Calu3 (cell line): ENCODE measurements at regions not wholly inside any gene's neighbourhood (a gene's known extent, or its start where the extent isn't known, plus 50 kb on each side); places are given as distances from the start of the nearest gene placed in this dataset.
"Not testable (repeated sequence)": the region's sequence is repeated elsewhere in the genome, so short reads cannot be mapped to it uniquely, and the experiment has no call there.

Experiments
- BruUV-seq: library from RNA; stranded (reverse); fragments of 400-500 nt; replicated peaks from 2 replicates; lab custom pipeline; 2021; lab: Mats Ljungman, UMichigan
- CTCF ChIA-PET: fragments of 300-600 bp; sonication (Branson Sonifier 250); formaldehyde crosslinking; loops from one replicate; lab custom pipeline; 2022; ENCODE audit warnings: antibody characterized with exemption; lab: Charles Lee
- DNase-seq: peaks from one replicate; pipeline ENCODE4 v3.0.0; 2022
- H3K27ac Mint-ChIP-seq: one replicate; pipeline ENCODE4 v1.8.0; 2022; ENCODE audit warnings: mixed read lengths; ENCODE audit not compliant: unreplicated experiment
- H3K27me3 Mint-ChIP-seq: one replicate; pipeline ENCODE4 v1.8.0; 2022; ENCODE audit warnings: mixed read lengths; ENCODE audit not compliant: unreplicated experiment
- H3K36me3 Mint-ChIP-seq: one replicate; pipeline ENCODE4 v1.8.0; 2022; ENCODE audit warnings: mild to moderate bottlenecking, moderate library complexity, mixed read lengths; ENCODE audit not compliant: insufficient read depth, unreplicated experiment
- H3K4me1 Mint-ChIP-seq: one replicate; pipeline ENCODE4 v1.8.0; 2022; ENCODE audit warnings: mild to moderate bottlenecking, low read depth, mixed read lengths; ENCODE audit not compliant: unreplicated experiment
- H3K4me3 Mint-ChIP-seq: one replicate; pipeline ENCODE4 v1.8.0; 2022; ENCODE audit warnings: mild to moderate bottlenecking, low read depth, moderate library complexity, mixed read lengths; ENCODE audit not compliant: unreplicated experiment
- H3K9me3 Mint-ChIP-seq: one replicate; pipeline ENCODE4 v1.8.0; 2022; ENCODE audit warnings: low read depth, mixed read lengths; ENCODE audit not compliant: unreplicated experiment
- CTCF ChIP-seq: fragments of 200-600 bp; IDR thresholded peaks from one replicate; pipeline ENCODE4 v1.8.0; 2022; ENCODE audit warnings: antibody characterized with exemption; ENCODE audit not compliant: unreplicated experiment
- intact Hi-C: fragments of 100-400 bp; cut with micrococcal nuclease; formaldehyde crosslinking; loops from one replicate; pipeline ENCODE4 v1.10.0; 2022; ENCODE audit not compliant: unreplicated experiment

GRCh38 chr3:8069471-8069870 lies 432.2 kb upstream of the LMCD1 start:
- CTCF ChIA-PET: no interaction called here
- peaks cover 9% of the 10 kb centered on the region for H3K9me3 Mint-ChIP-seq
- H3K4me3 Mint-ChIP-seq: no peak overlapping the region
- intact Hi-C loops: no loop called here
- no peak for TF ChIP-seq CTCF
- DNase-seq: no peak
- no peak overlapping the region for H3K27ac Mint-ChIP-seq
- no peaks in the 10 kb centered on the region for H3K36me3 Mint-ChIP-seq
- BruUV-seq: no TSS peak
- H3K27me3 Mint-ChIP-seq: no peaks in the 10 kb centered on the region
- no peaks in the 10 kb centered on the region for H3K4me1 Mint-ChIP-seq

- Mint-ChIP-seq H3K27ac (no peak overlapping the region), H3K36me3 (no peaks in the 10 kb centered on the region), H3K4me1 (no peaks in the 10 kb centered on the region), H3K4me3 (no peak overlapping the region), H3K9me3 (peaks cover 9% of the 10 kb centered on the region), H3K27me3 (no peaks in the 10 kb centered on the region)
- DNase-seq: no peak
- intact Hi-C loops: no loop called here
- no peak for TF ChIP-seq CTCF
- CTCF ChIA-PET: no interaction called here
- no TSS peak for BruUV-seq
Measured at GRCh38 chr3:8070011-8070410, 431.6 kb upstream of the LMCD1 start.

- H3K36me3 Mint-ChIP-seq, BruUV-seq, intact Hi-C loops, H3K27ac Mint-ChIP-seq, CTCF ChIA-PET, H3K4me1 Mint-ChIP-seq, H3K4me3 Mint-ChIP-seq, DNase-seq, H3K9me3 Mint-ChIP-seq, H3K27me3 Mint-ChIP-seq: not testable (repeated sequence)
Measured at GRCh38 chr3:8074740-8075139, 426.9 kb upstream of the LMCD1 start.

GRCh38 chr3:8077126-8077525 lies 424.5 kb upstream of the LMCD1 start:
- CTCF ChIA-PET: no interaction called here
- TF ChIP-seq CTCF: no peak
- no peak overlapping the region for H3K4me3 Mint-ChIP-seq
- intact Hi-C loops: no loop called here
- BruUV-seq: no TSS peak
- H3K27ac Mint-ChIP-seq: no peak overlapping the region
- H3K9me3 Mint-ChIP-seq: peaks cover 3% of the 10 kb centered on the region
- H3K36me3 Mint-ChIP-seq: no peaks in the 10 kb centered on the region
- DNase-seq: no peak
- H3K27me3 Mint-ChIP-seq: no peaks in the 10 kb centered on the region
- H3K4me1 Mint-ChIP-seq: no peaks in the 10 kb centered on the region

- no peaks in the 10 kb centered on the region for H3K27me3 Mint-ChIP-seq
- TF ChIP-seq CTCF: no peak
- H3K9me3 Mint-ChIP-seq: peaks cover 3% of the 10 kb centered on the region
- no peaks in the 10 kb centered on the region for H3K4me1 Mint-ChIP-seq
- H3K27ac Mint-ChIP-seq: no peak overlapping the region
- no peak overlapping the region for H3K4me3 Mint-ChIP-seq
- CTCF ChIA-PET: no interaction called here
- H3K36me3 Mint-ChIP-seq: no peaks in the 10 kb centered on the region
- BruUV-seq: no TSS peak
- intact Hi-C loops: no loop called here
- no peak for DNase-seq
Measured at GRCh38 chr3:8080464-8080863, 421.2 kb upstream of the LMCD1 start.
